ENCODE measurements at regions not wholly inside any gene's neighbourhood (a gene's known extent, or its start where the extent isn't known, plus 50 kb on each side); places are given as distances from the start of the nearest gene placed in this dataset.

DNA sequence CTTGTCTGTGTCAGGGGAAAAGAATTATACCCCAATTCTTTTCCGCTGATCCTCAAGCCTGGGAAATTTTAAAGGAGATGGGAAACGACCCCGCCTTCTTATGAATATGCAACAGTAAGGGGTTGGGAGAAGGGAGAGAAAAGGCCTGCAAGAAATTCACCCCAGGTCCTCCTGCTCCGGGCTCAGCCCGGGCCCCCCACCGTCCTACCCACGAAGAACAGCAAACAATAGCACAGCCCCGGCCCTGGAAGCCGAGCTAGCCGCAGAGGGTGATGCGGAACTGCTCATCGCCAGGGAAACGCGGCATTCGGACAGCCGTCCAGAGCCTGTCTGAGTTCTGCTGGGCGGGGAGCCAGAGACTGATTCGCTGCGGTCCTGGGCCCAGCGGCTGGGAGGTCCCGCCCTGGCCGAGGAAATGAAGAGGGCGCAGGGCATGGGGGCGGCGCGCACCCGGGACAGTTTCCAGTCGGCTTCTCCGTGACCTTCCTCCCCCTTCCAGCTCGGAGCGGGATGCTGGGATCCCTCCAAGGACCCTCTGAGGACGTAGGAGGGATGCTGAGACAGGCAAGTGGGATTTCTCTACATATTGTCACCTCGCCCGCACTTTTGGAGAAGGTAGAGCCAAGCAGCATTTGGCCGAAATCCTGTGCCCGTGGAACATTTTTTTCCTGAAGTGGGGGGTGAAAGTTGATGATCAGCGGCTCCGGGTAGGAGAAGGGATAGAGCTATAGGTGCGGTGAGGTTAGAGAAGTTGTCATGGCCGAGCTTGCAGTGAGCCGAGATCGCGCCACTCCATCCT lies 82.3 kb upstream of the C1QTNF9B start:
- TF ChIP-seq POLR2A (IDR thresholded peaks at IDR 0.05; ENCODE audit: low read depth): no peak
- TF ChIP-seq, protein P1, sequence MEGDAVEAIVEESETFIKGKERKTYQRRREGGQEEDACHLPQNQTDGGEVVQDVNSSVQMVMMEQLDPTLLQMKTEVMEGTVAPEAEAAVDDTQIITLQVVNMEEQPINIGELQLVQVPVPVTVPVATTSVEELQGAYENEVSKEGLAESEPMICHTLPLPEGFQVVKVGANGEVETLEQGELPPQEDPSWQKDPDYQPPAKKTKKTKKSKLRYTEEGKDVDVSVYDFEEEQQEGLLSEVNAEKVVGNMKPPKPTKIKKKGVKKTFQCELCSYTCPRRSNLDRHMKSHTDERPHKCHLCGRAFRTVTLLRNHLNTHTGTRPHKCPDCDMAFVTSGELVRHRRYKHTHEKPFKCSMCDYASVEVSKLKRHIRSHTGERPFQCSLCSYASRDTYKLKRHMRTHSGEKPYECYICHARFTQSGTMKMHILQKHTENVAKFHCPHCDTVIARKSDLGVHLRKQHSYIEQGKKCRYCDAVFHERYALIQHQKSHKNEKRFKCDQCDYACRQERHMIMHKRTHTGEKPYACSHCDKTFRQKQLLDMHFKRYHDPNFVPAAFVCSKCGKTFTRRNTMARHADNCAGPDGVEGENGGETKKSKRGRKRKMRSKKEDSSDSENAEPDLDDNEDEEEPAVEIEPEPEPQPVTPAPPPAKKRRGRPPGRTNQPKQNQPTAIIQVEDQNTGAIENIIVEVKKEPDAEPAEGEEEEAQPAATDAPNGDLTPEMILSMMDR (IDR thresholded peaks at IDR 0.05): no peak

Measured in esophagus muscularis mucosa (tissue), 3 donors.